Neural crest cell (in vitro differentiated cells): ENCODE measurements at regions not wholly inside any gene's neighbourhood (a gene's known extent, or its start where the extent isn't known, plus 50 kb on each side); places are given as distances from the start of the nearest gene placed in this dataset.
"Not testable (repeated sequence)": the region's sequence is repeated elsewhere in the genome, so short reads cannot be mapped to it uniquely, and the experiment has no call there.

Source experiments
- DNase-seq: peaks from one replicate; pipeline ENCODE4 v3.0.0; 2021; ENCODE audit warnings: low read depth, mixed read lengths, low spot score
- H3K27ac Mint-ChIP-seq: one replicate; pipeline ENCODE4 v1.8.0; 2021; ENCODE audit warnings: mild to moderate bottlenecking, mixed read lengths; ENCODE audit not compliant: unreplicated experiment
- H3K27me3 Mint-ChIP-seq: 2 replicates; pipeline ENCODE4 v1.8.0; 2021; ENCODE audit warnings: low read depth, mild to moderate bottlenecking, mixed read lengths
- H3K36me3 Mint-ChIP-seq: 2 replicates; pipeline ENCODE4 v1.8.0; 2021; ENCODE audit warnings: low read depth, mild to moderate bottlenecking, mixed read lengths
- H3K4me1 Mint-ChIP-seq: 2 replicates; pipeline ENCODE4 v1.8.0; 2021; ENCODE audit warnings: mixed read lengths
- H3K4me3 Mint-ChIP-seq: one replicate; pipeline ENCODE4 v1.8.0; 2021; ENCODE audit warnings: mild to moderate bottlenecking, mixed read lengths
- H3K9me3 Mint-ChIP-seq: 2 replicates; pipeline ENCODE4 v1.8.0; 2021; ENCODE audit warnings: mixed read lengths
- CTCF ChIP-seq: fragments of 200-600 bp; sonication (generic); conservative IDR thresholded peaks from 2 replicates; pipeline ENCODE4 v1.5.0; 2021; ENCODE audit warnings: antibody characterized with exemption, mild to moderate bottlenecking

DNA sequence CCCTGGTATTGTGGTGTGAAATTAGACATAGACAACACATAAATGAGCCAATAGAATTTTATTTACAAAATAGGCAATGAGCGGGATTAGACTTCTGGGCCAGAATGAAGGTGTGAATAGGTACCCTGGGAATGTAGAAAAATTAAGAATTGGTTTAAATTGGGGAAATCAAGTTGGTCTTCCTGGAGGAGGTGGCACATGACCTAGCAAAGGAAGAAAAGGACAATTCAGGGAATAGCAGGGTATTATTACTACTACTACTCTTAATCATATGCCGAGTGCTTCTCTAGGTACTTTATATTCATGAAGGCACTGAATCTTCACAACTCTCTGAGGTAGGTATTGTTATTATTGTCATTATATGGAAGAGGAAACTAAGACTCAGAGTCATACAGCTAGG lies 202.1 kb downstream of the LHFPL1 start:
- no peak overlapping the region for H3K4me3 Mint-ChIP-seq
- H3K27ac Mint-ChIP-seq, result no peak overlapping the region
- DNase-seq, result no peak
- no peaks in the 10 kb centered on the region for H3K4me1 Mint-ChIP-seq
- H3K9me3 Mint-ChIP-seq, result peaks cover 10% of the 10 kb centered on the region
- H3K27me3 Mint-ChIP-seq, result no peaks in the 10 kb centered on the region
- TF ChIP-seq CTCF, result no peak
- H3K36me3 Mint-ChIP-seq, result no peaks in the 10 kb centered on the region

GRCh38 chrX:112473654-112474053 lies 206.1 kb downstream of the LHFPL1 start:
- H3K36me3 Mint-ChIP-seq, result no peaks in the 10 kb centered on the region

GRCh38 chrX:112470551-112470950 lies 209.2 kb downstream of the LHFPL1 start:
- Mint-ChIP-seq H3K4me3 (no peak overlapping the region), H3K4me1 (no peaks in the 10 kb centered on the region), H3K27me3 (no peaks in the 10 kb centered on the region), H3K36me3 (no peaks in the 10 kb centered on the region), H3K9me3 (peaks cover 4% of the 10 kb centered on the region), H3K27ac (no peak overlapping the region)
- TF ChIP-seq CTCF, result no peak
- DNase-seq, result no peak

More at GRCh38 chrX:112473654-112474053, 206.1 kb downstream of the LHFPL1 start:
- TF ChIP-seq CTCF, result no peak
- Mint-ChIP-seq H3K9me3 (peaks cover 3% of the 10 kb centered on the region), H3K27ac (no peak overlapping the region), H3K4me1 (no peaks in the 10 kb centered on the region), H3K27me3 (no peaks in the 10 kb centered on the region), H3K4me3 (no peak overlapping the region)
- DNase-seq, result no peak

GRCh38 chrX:112461949-112462450 lies 217.7 kb downstream of the LHFPL1 start:
- not testable (repeated sequence) for H3K4me1 Mint-ChIP-seq, DNase-seq, H3K36me3 Mint-ChIP-seq, H3K27me3 Mint-ChIP-seq, H3K27ac Mint-ChIP-seq, H3K4me3 Mint-ChIP-seq, H3K9me3 Mint-ChIP-seq

GRCh38 chrX:112457788-112458187 lies 221.9 kb downstream of the LHFPL1 start:
- no peak overlapping the region for H3K27ac Mint-ChIP-seq
- H3K9me3 Mint-ChIP-seq, result peaks cover 6% of the 10 kb centered on the region
- no peaks in the 10 kb centered on the region for H3K36me3 Mint-ChIP-seq

GRCh38 chrX:112450810-112451209 lies 228.9 kb downstream of the LHFPL1 start:
- TF ChIP-seq CTCF, result no peak
- Mint-ChIP-seq H3K4me3 (no peak overlapping the region), H3K27ac (no peak overlapping the region), H3K4me1 (no peaks in the 10 kb centered on the region), H3K9me3 (peaks cover 9% of the 10 kb centered on the region), H3K36me3 (no peaks in the 10 kb centered on the region), H3K27me3 (no peaks in the 10 kb centered on the region)
- DNase-seq, result no peak

More at GRCh38 chrX:112457788-112458187, 221.9 kb downstream of the LHFPL1 start:
- no peak for TF ChIP-seq CTCF
- H3K4me3 Mint-ChIP-seq, result no peak overlapping the region
- no peaks in the 10 kb centered on the region for H3K4me1 Mint-ChIP-seq
- no peak for DNase-seq
- no peaks in the 10 kb centered on the region for H3K27me3 Mint-ChIP-seq
